Left lobe of liver (tissue), 2 donors: ENCODE measurements at regions not wholly inside any gene's neighbourhood (a gene's known extent, or its start where the extent isn't known, plus 50 kb on each side); places are given as distances from the start of the nearest gene placed in this dataset.

Source experiments
- ATAC-seq: fragments of 200-7000 bp; cut with Tn5 transposase; one replicate; pipeline ENCODE4 v1.9.1; 2020; ENCODE audit warnings: mild to moderate bottlenecking, moderate library complexity
- DNase-seq: peaks from one replicate; pipeline ENCODE4 v3.0.0-alpha.2; 2020; ENCODE audit warnings: low spot score
- donor health status: DM: no; HTN: no; CAD: no; lungs with moderate emphysema.
- donor health status: DM: no; HTN: yes; CAD: no.

- ATAC-seq: no peak
- no peak for DNase-seq
Measured at GRCh38 chr16:16774389-16774788, 395.4 kb downstream of the NPIPA7 start.

GRCh38 chr16:16778332-16778731 is 399.4 kb downstream of the NPIPA7 start:
- no peak for ATAC-seq
- DNase-seq: no peak

- DNase-seq (no peak), ATAC-seq (no peak)
Measured at GRCh38 chr16:16780588-16780987, 401.6 kb downstream of the NPIPA7 start.

DNA sequence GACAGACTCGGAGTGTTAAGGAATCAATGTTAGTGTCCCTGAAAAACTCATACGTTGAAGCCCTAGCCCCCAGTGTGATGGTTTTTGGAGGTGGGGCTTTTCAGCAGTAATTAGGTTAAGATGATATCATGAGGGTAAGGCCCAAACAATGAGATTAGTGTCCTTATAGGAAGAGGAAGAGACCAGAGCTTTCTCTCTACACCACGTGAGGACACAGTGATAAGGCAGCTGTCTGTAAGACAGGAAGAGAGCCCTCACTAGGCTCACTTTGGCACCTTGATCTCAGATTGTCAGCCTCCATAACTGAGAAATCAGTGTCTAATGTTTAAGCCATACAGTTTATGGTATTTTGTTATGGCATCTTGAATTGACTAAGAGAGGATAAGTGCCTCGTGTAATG is 403.2 kb downstream of the NPIPA7 start:
- DNase-seq: no peak
- no peak for ATAC-seq

GRCh38 chr16:16788004-16788403 is 409.1 kb downstream of the NPIPA7 start:
- ATAC-seq: no peak
- DNase-seq: no peak

GRCh38 chr16:16790597-16790996 is 411.7 kb downstream of the NPIPA7 start:
- DNase-seq (no peak), ATAC-seq (no peak)

- DNase-seq (no peak), ATAC-seq (no peak)
Measured at GRCh38 chr16:16791051-16791450, 412.1 kb downstream of the NPIPA7 start.

GRCh38 chr16:16797239-16797638 is 418.3 kb downstream of the NPIPA7 start:
- no peak for DNase-seq
- ATAC-seq: no peak

DNA sequence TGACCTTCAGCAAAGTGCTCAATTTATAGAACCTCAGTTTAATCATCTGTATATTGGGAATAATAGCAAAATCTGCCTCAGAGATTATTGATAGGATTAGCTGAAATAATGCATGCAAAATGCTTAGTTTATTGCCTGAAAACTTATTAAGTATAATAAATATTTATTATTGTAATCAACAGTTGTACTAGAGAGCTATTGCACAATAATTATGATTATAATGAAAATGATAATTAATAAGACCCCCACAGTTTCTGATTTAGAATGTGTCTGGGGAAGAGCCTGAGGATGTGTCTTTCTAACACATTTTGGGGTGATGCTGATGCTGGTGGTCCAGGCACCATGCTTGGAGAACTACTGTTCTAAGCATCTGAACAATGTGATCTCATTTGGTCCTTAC is 419.6 kb downstream of the NPIPA7 start:
- ATAC-seq (no peak), DNase-seq (no peak)

GRCh38 chr16:16805809-16806208 is 426.9 kb downstream of the NPIPA7 start:
- no peak for ATAC-seq

DNA sequence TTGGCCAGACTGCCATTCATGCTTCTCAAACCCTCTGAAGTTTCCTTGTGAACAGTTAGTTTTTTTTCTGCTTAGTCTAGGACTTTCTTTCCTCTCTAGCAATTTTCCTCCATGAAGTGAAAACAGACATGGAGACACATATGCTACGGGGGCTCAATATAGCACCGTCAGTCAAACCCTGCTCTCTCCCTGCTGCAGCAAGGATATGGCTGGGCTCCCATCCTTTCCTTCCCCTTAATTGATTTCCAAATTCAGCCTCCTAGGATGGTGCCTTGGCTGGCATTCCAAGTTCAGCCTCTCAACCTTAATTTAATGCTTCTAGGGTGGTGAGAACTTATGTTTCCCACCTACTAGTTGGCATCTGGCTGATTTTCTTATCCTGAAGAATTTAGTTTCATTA is 436.7 kb downstream of the NPIPA7 start:
- ATAC-seq (no peak), DNase-seq (no peak)

More at GRCh38 chr16:16805809-16806208, 426.9 kb downstream of the NPIPA7 start:
- DNase-seq: no peak

- ATAC-seq: no peak
- no peak for DNase-seq
Measured at GRCh38 chr16:16817196-16817595, 438.3 kb downstream of the NPIPA7 start.

- ATAC-seq (no peak), DNase-seq (no peak)
Measured at GRCh38 chr16:16821261-16821660, 442.3 kb downstream of the NPIPA7 start.

DNA sequence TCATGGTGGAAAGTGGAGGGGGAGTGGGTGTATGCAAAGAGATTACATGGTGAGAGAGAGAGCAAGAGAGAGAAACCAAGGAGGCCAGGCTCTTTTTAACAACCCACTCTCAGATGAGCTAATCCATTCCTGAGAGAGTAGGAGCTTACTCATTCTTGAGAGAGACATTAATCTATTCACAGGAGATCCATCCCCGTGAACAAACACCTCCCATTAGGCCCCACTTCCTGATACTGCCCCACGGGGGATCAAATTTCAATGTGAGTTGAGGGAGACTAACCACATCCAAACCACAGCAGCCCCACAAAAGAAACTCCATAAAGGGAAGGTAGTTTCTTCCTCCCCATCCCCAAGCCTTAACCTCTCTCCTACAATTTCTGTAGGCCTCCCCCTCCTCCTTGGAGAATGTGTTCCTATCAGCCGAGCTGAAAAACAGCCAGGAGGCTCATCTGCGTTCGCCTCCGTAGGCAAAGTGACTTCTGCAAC is 450.0 kb downstream of the NPIPA7 start:
- DNase-seq (no peak), ATAC-seq (no peak)

- DNase-seq: no peak
- no peak for ATAC-seq
Measured at GRCh38 chr16:16830401-16830800, 451.5 kb downstream of the NPIPA7 start.

GRCh38 chr16:16830973-16831372 is 452.0 kb downstream of the NPIPA7 start:
- DNase-seq (no peak), ATAC-seq (no peak)

DNA sequence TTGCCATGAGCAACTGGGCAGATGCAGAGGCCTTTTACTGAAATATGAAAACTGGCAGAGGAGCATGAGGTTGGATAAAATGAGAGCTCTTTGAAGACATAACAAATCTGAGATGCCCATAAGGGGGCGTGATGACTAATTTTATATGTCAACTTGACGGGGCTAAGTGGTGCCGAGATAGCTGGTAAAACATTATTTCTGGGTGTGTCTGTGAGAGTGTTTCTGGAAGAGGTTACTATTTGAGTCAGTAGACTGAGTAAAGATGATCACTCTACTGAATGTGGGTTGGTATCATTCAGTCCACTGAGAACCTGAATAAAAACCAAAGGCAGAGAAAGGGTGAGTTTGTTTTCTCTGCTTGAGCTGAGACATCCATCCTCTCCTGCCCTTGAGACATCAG is 454.2 kb downstream of the NPIPA7 start:
- no peak for DNase-seq
- ATAC-seq: no peak

DNA sequence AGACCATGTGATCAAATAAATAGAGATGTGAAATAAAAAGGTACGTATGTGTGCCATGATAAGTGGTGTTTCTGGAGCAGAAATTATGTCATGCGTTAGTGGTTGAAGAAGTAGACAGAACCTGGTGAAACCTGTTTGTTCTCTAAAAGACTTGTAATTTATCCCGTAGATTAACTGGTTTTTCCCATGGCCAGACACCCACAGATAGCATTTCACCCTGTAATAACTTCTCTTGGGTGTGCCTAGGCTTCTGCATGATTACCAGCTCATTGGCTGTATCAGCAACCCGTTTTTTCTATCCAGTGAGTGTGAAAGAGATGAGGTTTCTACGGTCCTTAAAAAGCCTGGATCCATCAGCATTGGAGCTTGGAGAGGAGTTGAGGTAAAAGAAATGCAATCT is 471.3 kb downstream of the NPIPA7 start:
- DNase-seq: no peak

GRCh38 chr16:16857012-16857411 is 478.1 kb downstream of the NPIPA7 start:
- ATAC-seq (no peak), DNase-seq (no peak)

More for the DNA sequence above, 471.3 kb downstream of the NPIPA7 start:
- ATAC-seq: no peak

DNA sequence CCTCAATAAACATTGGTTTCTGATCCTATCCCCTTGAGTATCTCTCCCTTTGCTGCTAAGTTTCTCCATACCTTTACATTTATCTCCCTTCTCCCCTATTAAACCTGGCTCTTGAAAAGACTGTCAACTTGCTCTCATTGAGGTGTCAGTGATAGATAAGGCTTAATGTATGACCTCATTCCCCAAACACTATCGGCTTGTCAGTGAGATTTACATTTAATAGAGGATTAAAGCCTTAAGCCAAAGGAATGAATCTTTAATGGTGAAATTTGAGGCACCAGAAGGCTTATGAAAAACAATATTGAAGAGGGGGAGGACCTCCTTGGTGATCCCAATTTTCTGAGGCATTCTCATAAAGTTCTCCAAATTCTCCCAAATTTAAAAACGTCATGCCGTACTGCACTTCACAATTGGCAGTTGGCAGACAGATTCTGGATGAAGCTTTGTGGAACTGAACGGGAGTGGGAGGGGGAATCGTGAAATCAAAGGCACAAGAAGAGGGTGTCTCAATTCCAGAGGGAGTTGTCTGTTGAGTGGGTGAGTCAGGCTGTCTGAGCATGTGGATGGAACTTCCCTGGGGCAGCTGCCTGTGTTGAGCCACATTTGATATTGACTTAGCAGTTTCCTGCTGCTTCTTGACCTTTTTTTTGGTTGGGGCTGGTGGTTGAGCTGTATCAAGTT is 478.8 kb downstream of the NPIPA7 start:
- ATAC-seq: no peak

DNA sequence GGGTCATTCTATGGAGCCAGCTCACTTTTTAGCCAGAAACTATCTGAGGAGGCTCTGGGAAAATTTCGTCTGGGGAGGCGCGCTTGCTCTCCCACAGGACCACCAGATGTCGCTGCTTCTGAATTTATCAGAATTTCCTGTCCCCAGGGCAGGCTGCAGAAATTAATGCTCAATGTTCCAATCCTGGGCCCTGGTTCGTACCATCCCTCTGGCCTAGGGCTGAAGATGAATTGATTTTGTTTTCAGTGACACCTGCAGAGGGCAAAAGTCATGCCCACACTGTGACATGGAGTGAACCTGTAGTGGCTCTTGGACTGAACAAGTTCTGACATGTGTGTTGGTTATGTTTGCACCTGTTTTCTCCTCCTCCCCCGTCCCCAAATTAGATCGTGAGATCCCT is 482.6 kb downstream of the NPIPA7 start:
- peak; percentile 95 for ATAC-seq

More for the DNA sequence above, 478.8 kb downstream of the NPIPA7 start:
- DNase-seq: no peak

GRCh38 chr16:16863672-16864071 is 484.7 kb downstream of the NPIPA7 start:
- no peak for DNase-seq
- ATAC-seq: no peak

More for the DNA sequence above, 482.6 kb downstream of the NPIPA7 start:
- DNase-seq: peak; percentile 61

GRCh38 chr16:16864536-16864935 is 485.6 kb downstream of the NPIPA7 start:
- ATAC-seq (no peak), DNase-seq (no peak)
